Kidney (tissue), 13 donors: ENCODE measurements at regions not wholly inside any gene's neighbourhood (a gene's known extent, or its start where the extent isn't known, plus 50 kb on each side); places are given as distances from the start of the nearest gene placed in this dataset.

ENCODE experiments used
- DNase-seq, 5 donors: peaks; one replicate each; pipeline ENCODE4 v3.0.0-alpha.2; 2013 to 2020
- FAIRE-seq: peaks from 2 replicates; lab custom pipeline; 2012; peaks lifted over from hg19 to GRCh38; lab: Jason Lieb, UNC
- H3K27ac ChIP-seq, 2 donors: one replicate each; pipeline ENCODE4 v1.7.0; 2013; ENCODE audit warnings: low read depth in 2 of 2, low read length in 2 of 2, inconsistent platforms in 1 of 2
- H3K27me3 ChIP-seq: one replicate; pipeline ENCODE4 v1.7.1; 2013; ENCODE audit warnings: low read length, inconsistent platforms; ENCODE audit not compliant: control insufficient read depth, insufficient read depth
- H3K36me3 ChIP-seq, 3 donors: one replicate each; pipeline versions ENCODE4 v1.7.0 to v1.7.1; 2013; ENCODE audit warnings: low read length in 3 of 3, control low read depth in 1 of 3, inconsistent platforms in 1 of 3; ENCODE audit not compliant: insufficient read depth in 3 of 3, control insufficient read depth in 2 of 3
- H3K4me1 ChIP-seq, 3 donors: one replicate each; pipeline versions ENCODE4 v1.7.0 to v1.7.1; 2013; ENCODE audit warnings: low read length in 3 of 3, inconsistent platforms in 1 of 3, low read depth in 1 of 3; ENCODE audit not compliant: control insufficient read depth in 2 of 3, insufficient read depth in 2 of 3
- H3K4me3 ChIP-seq, 3 donors: one replicate each; pipeline versions ENCODE4 v1.7.0 to v1.8.1; 2013; ENCODE audit warnings: low read length in 3 of 3, control low read depth in 1 of 3, inconsistent platforms in 1 of 3
- H3K9ac ChIP-seq, 3 donors: one replicate each; pipeline versions ENCODE4 v1.7.0 to v1.7.1; 2013; ENCODE audit warnings: low read length in 3 of 3, control low read depth in 1 of 3, inconsistent platforms in 1 of 3
- H3K9me3 ChIP-seq, 3 donors: one replicate each; pipeline versions ENCODE4 v1.7.0 to v1.7.1; 2013; ENCODE audit warnings: low read length in 3 of 3, control low read depth in 1 of 3, inconsistent platforms in 1 of 3; ENCODE audit not compliant: control insufficient read depth in 2 of 3, insufficient read depth in 1 of 3
- intact Hi-C: fragments of 100-400 bp; cut with DNase I; formaldehyde crosslinking; loops from one replicate; pipeline ENCODE4 v1.11.1; 2022
- TF ChIP-seq, protein P1 (sequence below): IDR thresholded peaks from 3 replicates; pipeline ENCODE4 v1.5.1; 2012; ENCODE audit warnings: mild to moderate bottlenecking, moderate library complexity, borderline replicate concordance; ENCODE audit not compliant: insufficient read depth; ENCODE audit errors: extremely low read depth
- donor health status: control.
- donor health status: control.
- donor health status: control.
- donor health status: control.
- donor health status: control.
- donor health status: DM: yes; HTN: yes; CAD: no.
- donor health status: Normal renal cell carcinoma (clear cell type).

- Histone ChIP-seq H3K4me3 (no peak overlapping the region), H3K4me1 (peaks cover 0 to 3% (median 0%) of the 10 kb centered on the region in 3 donors), H3K9me3 (peaks cover 0 to 4% (median 0%) of the 10 kb centered on the region in 3 donors), H3K36me3 (no peaks in the 10 kb centered on the region), H3K9ac (no peak overlapping the region), H3K27ac (no peak overlapping the region), H3K27me3 (no peaks in the 10 kb centered on the region)
- TF ChIP-seq, protein P1, sequence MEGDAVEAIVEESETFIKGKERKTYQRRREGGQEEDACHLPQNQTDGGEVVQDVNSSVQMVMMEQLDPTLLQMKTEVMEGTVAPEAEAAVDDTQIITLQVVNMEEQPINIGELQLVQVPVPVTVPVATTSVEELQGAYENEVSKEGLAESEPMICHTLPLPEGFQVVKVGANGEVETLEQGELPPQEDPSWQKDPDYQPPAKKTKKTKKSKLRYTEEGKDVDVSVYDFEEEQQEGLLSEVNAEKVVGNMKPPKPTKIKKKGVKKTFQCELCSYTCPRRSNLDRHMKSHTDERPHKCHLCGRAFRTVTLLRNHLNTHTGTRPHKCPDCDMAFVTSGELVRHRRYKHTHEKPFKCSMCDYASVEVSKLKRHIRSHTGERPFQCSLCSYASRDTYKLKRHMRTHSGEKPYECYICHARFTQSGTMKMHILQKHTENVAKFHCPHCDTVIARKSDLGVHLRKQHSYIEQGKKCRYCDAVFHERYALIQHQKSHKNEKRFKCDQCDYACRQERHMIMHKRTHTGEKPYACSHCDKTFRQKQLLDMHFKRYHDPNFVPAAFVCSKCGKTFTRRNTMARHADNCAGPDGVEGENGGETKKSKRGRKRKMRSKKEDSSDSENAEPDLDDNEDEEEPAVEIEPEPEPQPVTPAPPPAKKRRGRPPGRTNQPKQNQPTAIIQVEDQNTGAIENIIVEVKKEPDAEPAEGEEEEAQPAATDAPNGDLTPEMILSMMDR = no peak
- peak in 2 of 5 donors; percentile 53 to 60 for DNase-seq
- FAIRE-seq = no peak
- intact Hi-C loops = no loop called here
Observed at GRCh38 chr10:3619241-3619640, 165.8 kb downstream of the KLF6 start.

DNA sequence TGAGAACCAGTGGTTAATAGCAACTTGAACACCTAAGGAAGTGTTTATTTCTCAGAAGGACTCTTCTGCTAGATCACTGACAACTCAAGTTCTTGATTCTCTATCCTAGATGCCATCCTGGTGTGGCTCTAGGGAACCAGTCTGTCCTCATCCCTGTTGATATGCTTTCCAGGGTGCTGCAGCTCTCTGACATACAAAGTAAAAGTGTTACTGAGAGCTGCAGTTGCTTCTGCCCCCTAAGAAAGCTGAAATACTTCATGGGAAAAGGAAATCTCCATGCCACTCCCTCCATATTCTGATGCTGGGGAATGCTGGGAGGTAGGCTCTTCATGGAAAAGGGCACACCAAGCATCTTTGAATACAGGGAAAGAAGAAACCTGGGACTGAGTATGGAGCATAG, 168.1 kb downstream of the KLF6 start:
- no peak for FAIRE-seq
- no peak for DNase-seq
- Histone ChIP-seq H3K9ac (no peak overlapping the region), H3K9me3 (peaks cover 0 to 4% (median 0%) of the 10 kb centered on the region in 3 donors), H3K27me3 (no peaks in the 10 kb centered on the region), H3K4me1 (no peaks in the 10 kb centered on the region), H3K4me3 (no peak overlapping the region), H3K36me3 (no peaks in the 10 kb centered on the region), H3K27ac (no peak overlapping the region)
- TF ChIP-seq, protein P1 = no peak
- intact Hi-C loops = no loop called here

GRCh38 chr10:3613318-3613717, 171.7 kb downstream of the KLF6 start:
- TF ChIP-seq, protein P1 = no peak
- Histone ChIP-seq H3K36me3 (no peaks in the 10 kb centered on the region), H3K4me1 (no peaks in the 10 kb centered on the region), H3K27ac (no peak overlapping the region), H3K9me3 (peaks cover 0 to 6% (median 0%) of the 10 kb centered on the region in 3 donors), H3K4me3 (no peak overlapping the region), H3K27me3 (no peaks in the 10 kb centered on the region), H3K9ac (no peak overlapping the region)
- intact Hi-C loops = no loop called here
- peak; percentile 76 for FAIRE-seq
- no peak for DNase-seq
